ENCODE measurements at regions not wholly inside any gene's neighbourhood (a gene's known extent, or its start where the extent isn't known, plus 50 kb on each side); places are given as distances from the start of the nearest gene placed in this dataset.
A peak's percentile ranks its signal among the peaks of the same experiment; 100 is the strongest.

DNA sequence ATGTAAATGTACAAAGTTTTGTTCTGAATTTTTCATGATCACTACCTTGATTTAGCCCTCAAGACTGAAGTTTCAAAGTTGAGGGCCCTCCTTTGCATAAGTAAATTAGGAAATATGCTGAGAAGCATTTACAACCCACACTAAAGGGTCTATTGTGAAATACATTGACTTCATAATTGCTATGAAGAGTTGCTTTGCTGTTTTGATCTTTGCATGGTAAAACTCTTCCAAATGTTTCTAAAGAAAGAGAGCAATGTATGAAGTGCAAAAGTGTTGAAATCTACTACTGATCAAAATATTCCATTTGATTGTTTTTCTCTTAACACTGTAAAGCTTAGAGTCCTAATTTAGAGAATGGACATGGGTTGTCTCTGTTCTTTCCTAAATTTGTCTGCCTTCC is 77.2 kb downstream of the C7orf25 start:
- Histone ChIP-seq H3K4me3 (no peak overlapping the region), H3K36me3 (replicated peaks in 1 of 2; ENCODE audit: insufficient read depth in 1 of 2, low read depth in 2 of 2) (no peaks in the 10 kb centered on the region), H3K27me3 (no peaks in the 10 kb centered on the region), H3K27ac (no peak overlapping the region), H3K9me3 (no peaks in the 10 kb centered on the region), H3K4me1 (no peaks in the 10 kb centered on the region)
- TF ChIP-seq, protein P1, sequence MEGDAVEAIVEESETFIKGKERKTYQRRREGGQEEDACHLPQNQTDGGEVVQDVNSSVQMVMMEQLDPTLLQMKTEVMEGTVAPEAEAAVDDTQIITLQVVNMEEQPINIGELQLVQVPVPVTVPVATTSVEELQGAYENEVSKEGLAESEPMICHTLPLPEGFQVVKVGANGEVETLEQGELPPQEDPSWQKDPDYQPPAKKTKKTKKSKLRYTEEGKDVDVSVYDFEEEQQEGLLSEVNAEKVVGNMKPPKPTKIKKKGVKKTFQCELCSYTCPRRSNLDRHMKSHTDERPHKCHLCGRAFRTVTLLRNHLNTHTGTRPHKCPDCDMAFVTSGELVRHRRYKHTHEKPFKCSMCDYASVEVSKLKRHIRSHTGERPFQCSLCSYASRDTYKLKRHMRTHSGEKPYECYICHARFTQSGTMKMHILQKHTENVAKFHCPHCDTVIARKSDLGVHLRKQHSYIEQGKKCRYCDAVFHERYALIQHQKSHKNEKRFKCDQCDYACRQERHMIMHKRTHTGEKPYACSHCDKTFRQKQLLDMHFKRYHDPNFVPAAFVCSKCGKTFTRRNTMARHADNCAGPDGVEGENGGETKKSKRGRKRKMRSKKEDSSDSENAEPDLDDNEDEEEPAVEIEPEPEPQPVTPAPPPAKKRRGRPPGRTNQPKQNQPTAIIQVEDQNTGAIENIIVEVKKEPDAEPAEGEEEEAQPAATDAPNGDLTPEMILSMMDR (IDR thresholded peaks at IDR 0.05): no peak
- TF ChIP-seq POLR2A (IDR thresholded peaks at IDR 0.05): no peak
- DNase-seq (no peak), ATAC-seq (no peak)
- intact Hi-C loops (cut with DNase I): no loop called here

DNA sequence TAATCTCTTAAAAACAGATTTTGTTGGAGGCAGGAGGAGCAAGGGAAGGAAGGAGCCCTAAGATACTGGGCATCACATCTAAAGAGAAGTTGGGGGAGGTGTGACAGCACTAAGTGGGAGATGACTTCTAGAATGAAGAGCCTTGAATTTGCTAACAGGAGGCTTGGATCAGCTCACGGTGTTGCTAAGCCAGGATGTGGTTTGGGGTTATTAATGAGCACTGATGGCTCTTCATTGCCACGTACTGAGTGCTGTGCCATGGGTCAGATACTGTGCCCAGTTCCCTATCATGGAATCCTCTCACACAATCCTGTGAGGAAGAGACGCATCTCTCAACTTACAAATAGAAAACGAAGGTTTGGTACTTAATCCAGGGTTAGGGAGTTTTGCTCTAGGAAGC is 78.5 kb downstream of the C7orf25 start:
- no peak for DNase-seq
- no peak for ATAC-seq
- WGBS, 2 donors: 55 to 56% methylated on average over 4 of the region's 4 CpGs
- Histone ChIP-seq H3K27ac (no peak overlapping the region), H3K27me3 (no peaks in the 10 kb centered on the region), H3K9me3 (no peaks in the 10 kb centered on the region), H3K4me3 (no peak overlapping the region), H3K4me1 (no peaks in the 10 kb centered on the region), H3K36me3 (replicated peaks in 1 of 2; ENCODE audit: insufficient read depth in 1 of 2, low read depth in 2 of 2) (no peaks in the 10 kb centered on the region)
- intact Hi-C loops (cut with DNase I): no loop called here
- TF ChIP-seq, protein P1 (IDR thresholded peaks at IDR 0.05): no peak
- no peak for TF ChIP-seq POLR2A (IDR thresholded peaks at IDR 0.05)

DNA sequence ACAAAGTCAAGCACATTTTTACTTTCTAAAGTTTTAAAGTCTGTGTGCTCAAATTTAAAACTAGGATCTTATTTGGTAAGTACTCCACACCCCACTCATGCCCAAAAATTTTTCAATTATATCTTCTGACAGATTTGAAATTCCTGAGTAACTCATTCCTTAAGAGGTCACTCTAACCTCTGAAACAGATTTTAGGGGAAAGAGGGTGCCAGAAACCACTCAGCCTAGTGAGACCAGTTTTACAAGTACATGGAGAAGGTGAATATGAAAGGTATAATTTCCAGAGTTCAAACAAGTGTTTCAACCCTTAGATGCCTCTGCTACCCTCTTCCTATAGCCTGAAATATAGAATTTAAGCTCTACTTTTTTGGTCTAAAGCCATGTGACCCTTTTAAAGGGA is 79.2 kb downstream of the C7orf25 start:
- intact Hi-C loops (cut with DNase I): no loop called here

DNA sequence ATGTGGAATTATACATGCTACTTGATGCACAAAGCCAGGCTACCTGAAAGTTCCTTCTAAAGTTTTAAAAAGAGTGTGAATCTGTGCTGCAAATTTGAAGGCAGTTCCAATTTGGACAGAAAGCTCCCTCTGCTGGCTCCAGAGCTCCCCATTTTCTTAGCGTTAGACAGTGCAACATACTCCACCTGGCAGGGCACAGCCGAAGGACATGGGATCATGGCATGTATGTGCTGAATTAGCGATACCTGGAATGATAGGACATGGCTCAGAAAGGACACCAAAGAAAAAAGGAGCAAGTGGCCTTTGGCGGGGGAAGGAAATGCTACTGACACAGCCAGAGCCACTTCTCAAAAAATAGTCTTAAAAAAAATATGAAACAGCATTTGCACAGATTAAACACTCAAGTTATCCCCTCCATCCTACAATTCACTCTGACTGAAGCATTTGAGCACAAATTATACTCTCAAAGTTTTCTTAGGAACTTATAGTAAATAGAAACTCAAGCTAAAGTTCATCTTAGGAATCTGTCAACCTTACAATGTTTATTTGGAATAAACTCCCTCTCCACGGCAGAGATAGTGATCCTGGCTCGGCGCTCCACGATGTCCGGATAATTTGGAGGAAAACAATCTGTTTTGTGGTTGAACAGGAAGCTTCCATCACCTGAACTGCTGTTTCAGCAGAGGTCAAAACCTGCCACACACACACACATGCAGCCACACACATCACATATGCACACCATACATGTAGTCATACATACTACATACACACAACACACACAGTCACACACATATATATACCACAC is 80.0 kb downstream of the C7orf25 start:
- ATAC-seq: peak; percentile 38
- Histone ChIP-seq H3K27ac (no peak overlapping the region), H3K4me1 (no peaks in the 10 kb centered on the region), H3K4me3 (no peak overlapping the region), H3K27me3 (no peaks in the 10 kb centered on the region), H3K9me3 (no peaks in the 10 kb centered on the region), H3K36me3 (replicated peaks in 1 of 2; ENCODE audit: insufficient read depth in 1 of 2, low read depth in 2 of 2) (no peaks in the 10 kb centered on the region)
- 23 to 26% methylated on average over 8 to 9 of the region's 9 CpGs for WGBS, 2 donors
- peak; percentile 37 to 65 (median 49) for DNase-seq
- TF ChIP-seq, protein P1 (IDR thresholded peaks at IDR 0.05): peak; percentile 24 to 64 (median 44)
- no peak for TF ChIP-seq POLR2A (IDR thresholded peaks at IDR 0.05)
- intact Hi-C loops (cut with DNase I): no loop called here

More for the DNA sequence above, 79.2 kb downstream of the C7orf25 start:
- ATAC-seq (no peak), DNase-seq (no peak)
- Histone ChIP-seq H3K9me3 (no peaks in the 10 kb centered on the region), H3K4me1 (no peaks in the 10 kb centered on the region), H3K4me3 (no peak overlapping the region), H3K36me3 (replicated peaks in 1 of 2; ENCODE audit: insufficient read depth in 1 of 2, low read depth in 2 of 2) (no peaks in the 10 kb centered on the region), H3K27me3 (no peaks in the 10 kb centered on the region), H3K27ac (no peak overlapping the region)
- TF ChIP-seq, protein P1 (IDR thresholded peaks at IDR 0.05): no peak

Measured in body of pancreas (tissue), 4 donors.